Spleen (tissue), 7 donors: ENCODE measurements at regions not wholly inside any gene's neighbourhood (a gene's known extent, or its start where the extent isn't known, plus 50 kb on each side); places are given as distances from the start of the nearest gene placed in this dataset.
A peak's percentile ranks its signal among the peaks of the same experiment; 100 is the strongest.

Source experiments
- POLR2AphosphoS5 ChIP-seq, 3 donors: sonication (generic); formaldehyde crosslinking; IDR thresholded peaks; one replicate each; pipeline ENCODE4 v1.5.1; 2017; ENCODE audit warnings: antibody characterized with exemption in 3 of 3
- TF ChIP-seq, protein P1 (sequence below), 11 experiments: fragments of 200-600 bp in 7 of 11; fragments of 450-650 bp in 4 of 11; sonication (generic) in 4 of 11; IDR thresholded peaks in 8 of 11; conservative IDR thresholded peaks in 3 of 11; 1 replicate in 7 of 11; 2 replicates in 4 of 11; pipeline versions ENCODE4 v1.4.0 to v1.8.0; 2016 to 2021; ENCODE audit warnings: antibody characterized with exemption in 11 of 11, inconsistent platforms in 4 of 11, mild to moderate bottlenecking in 1 of 11
- donor health status: DM: no; HTN: no; CAD: no; lungs with moderate emphysema.
- donor health status: DM: no; HTN: no; CAD: no.
- donor health status: DM: no; HTN: no; CAD: no.

DNA sequence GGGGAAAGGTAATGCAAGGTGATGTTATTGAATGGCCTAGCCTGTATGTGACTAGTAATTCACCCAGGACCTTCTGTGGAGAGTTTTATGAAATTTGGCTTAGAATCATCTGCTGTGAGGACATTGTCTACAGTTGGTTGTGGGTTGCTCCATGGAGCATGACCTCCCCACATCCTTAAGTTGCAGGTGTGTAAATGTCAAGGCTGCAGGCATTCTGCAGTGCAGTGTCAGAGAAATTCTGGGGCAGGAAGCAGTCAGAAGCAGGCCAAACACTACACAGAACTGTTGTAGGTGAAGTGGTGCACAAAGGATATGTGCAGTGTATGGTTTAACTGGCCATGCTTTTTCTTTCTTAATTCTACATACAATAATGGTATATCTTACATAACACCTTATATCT is 588.3 kb downstream of the EBF1 start:
- TF ChIP-seq, protein P1, sequence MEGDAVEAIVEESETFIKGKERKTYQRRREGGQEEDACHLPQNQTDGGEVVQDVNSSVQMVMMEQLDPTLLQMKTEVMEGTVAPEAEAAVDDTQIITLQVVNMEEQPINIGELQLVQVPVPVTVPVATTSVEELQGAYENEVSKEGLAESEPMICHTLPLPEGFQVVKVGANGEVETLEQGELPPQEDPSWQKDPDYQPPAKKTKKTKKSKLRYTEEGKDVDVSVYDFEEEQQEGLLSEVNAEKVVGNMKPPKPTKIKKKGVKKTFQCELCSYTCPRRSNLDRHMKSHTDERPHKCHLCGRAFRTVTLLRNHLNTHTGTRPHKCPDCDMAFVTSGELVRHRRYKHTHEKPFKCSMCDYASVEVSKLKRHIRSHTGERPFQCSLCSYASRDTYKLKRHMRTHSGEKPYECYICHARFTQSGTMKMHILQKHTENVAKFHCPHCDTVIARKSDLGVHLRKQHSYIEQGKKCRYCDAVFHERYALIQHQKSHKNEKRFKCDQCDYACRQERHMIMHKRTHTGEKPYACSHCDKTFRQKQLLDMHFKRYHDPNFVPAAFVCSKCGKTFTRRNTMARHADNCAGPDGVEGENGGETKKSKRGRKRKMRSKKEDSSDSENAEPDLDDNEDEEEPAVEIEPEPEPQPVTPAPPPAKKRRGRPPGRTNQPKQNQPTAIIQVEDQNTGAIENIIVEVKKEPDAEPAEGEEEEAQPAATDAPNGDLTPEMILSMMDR (IDR thresholded peaks at IDR 0.05 in 8 of 11, conservative IDR thresholded peaks at IDR 0.05 in 3 of 11): no peak
- TF ChIP-seq POLR2AphosphoS5 (IDR thresholded peaks at IDR 0.05): peak in 1 of 3 donors; percentile 56
